ENCODE measurements at regions not wholly inside any gene's neighbourhood (a gene's known extent, or its start where the extent isn't known, plus 50 kb on each side); places are given as distances from the start of the nearest gene placed in this dataset.

DNA sequence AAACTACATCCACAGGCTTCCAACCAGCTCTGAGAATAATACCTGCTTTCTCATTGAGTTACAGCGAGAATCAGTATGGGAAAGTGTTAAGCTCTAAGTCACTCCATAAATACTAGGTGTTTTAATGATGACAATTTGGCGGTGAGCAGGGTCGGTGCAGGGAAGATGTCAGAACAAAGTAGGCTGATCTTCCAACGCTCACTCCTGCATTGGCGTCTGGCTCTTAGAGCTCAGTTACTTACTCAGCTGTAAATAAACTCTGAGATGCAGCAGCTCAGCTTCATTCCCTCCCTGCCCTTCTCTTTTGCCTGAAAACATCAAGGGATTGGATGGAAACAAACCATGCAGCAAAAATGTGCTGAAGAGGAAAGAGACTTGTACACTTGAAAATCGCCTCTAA lies 102.5 kb upstream of the SPACA1 start:
- TF ChIP-seq, protein P1, sequence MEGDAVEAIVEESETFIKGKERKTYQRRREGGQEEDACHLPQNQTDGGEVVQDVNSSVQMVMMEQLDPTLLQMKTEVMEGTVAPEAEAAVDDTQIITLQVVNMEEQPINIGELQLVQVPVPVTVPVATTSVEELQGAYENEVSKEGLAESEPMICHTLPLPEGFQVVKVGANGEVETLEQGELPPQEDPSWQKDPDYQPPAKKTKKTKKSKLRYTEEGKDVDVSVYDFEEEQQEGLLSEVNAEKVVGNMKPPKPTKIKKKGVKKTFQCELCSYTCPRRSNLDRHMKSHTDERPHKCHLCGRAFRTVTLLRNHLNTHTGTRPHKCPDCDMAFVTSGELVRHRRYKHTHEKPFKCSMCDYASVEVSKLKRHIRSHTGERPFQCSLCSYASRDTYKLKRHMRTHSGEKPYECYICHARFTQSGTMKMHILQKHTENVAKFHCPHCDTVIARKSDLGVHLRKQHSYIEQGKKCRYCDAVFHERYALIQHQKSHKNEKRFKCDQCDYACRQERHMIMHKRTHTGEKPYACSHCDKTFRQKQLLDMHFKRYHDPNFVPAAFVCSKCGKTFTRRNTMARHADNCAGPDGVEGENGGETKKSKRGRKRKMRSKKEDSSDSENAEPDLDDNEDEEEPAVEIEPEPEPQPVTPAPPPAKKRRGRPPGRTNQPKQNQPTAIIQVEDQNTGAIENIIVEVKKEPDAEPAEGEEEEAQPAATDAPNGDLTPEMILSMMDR (IDR thresholded peaks at IDR 0.05; ENCODE audit: insufficient read depth, low read length, severe bottlenecking), result no peak
- no peaks in the 10 kb centered on the region for H3K27me3 ChIP-seq (ENCODE audit: control insufficient read depth, insufficient read depth, low read length)
- peak; percentile 85 for FAIRE-seq
- H3K4me3 ChIP-seq (ENCODE audit: low read depth, low read length), result no peak overlapping the region
- no peaks in the 10 kb centered on the region for H3K36me3 ChIP-seq (ENCODE audit: control insufficient read depth, insufficient read depth, low read length)
- DNase-seq (ENCODE audit: low read depth), result peak; percentile 35

DNA sequence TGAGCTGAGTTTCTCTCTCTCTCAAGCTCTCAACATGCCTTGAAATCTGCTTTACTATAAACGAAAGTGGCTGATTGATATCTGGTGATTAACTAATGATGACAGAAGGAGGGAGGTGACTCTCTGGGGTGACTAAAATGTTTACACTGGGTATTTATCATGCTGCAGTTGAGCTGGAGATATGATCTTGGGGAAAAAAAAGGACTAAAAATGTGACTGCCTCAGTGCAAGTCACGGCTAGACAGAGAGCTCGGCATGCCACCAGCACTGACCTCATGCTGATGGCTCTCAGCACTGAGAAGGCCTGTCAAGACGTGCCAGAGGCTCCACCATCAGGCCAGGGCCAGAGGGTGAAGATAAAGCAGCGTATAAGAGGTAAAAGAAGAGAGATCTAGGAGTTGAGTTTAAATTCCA lies 103.1 kb upstream of the SPACA1 start:
- Histone ChIP-seq H3K27me3 (ENCODE audit: control insufficient read depth, insufficient read depth, low read length) (no peaks in the 10 kb centered on the region), H3K36me3 (ENCODE audit: control insufficient read depth, insufficient read depth, low read length) (no peaks in the 10 kb centered on the region), H3K4me3 (ENCODE audit: low read depth, low read length) (no peak overlapping the region)
- FAIRE-seq, result peak; percentile 100
- TF ChIP-seq, protein P1 (IDR thresholded peaks at IDR 0.05; ENCODE audit: insufficient read depth, low read length, severe bottlenecking), result peak; percentile 25
- DNase-seq (ENCODE audit: low read depth), result peak; percentile 100

DNA sequence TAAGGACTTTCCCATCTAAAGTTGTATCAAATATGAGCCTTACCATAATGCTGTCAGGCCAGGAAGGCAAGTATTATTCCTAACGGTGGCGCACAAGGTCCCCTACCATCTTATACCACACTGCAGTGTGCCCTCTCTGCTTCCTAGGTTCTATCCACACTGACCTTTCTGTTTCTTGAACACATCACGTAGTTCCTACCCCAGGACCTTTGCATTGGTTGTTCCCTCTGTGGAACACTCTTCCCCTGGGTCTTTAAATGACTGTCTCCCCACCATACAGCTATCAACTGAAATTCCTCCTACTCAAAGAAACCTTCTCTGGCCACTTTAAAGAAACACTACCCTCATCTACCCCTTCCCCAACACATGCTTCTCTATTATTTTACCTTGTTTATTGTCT lies 104.5 kb upstream of the SPACA1 start:
- H3K4me3 ChIP-seq (ENCODE audit: low read depth, low read length), result no peak overlapping the region
- H3K27me3 ChIP-seq (ENCODE audit: control insufficient read depth, insufficient read depth, low read length), result no peaks in the 10 kb centered on the region
- DNase-seq (ENCODE audit: low read depth) (no peak), FAIRE-seq (no peak)
- TF ChIP-seq, protein P1 (IDR thresholded peaks at IDR 0.05; ENCODE audit: insufficient read depth, low read length, severe bottlenecking), result no peak
- no peaks in the 10 kb centered on the region for H3K36me3 ChIP-seq (ENCODE audit: control insufficient read depth, insufficient read depth, low read length)

DNA sequence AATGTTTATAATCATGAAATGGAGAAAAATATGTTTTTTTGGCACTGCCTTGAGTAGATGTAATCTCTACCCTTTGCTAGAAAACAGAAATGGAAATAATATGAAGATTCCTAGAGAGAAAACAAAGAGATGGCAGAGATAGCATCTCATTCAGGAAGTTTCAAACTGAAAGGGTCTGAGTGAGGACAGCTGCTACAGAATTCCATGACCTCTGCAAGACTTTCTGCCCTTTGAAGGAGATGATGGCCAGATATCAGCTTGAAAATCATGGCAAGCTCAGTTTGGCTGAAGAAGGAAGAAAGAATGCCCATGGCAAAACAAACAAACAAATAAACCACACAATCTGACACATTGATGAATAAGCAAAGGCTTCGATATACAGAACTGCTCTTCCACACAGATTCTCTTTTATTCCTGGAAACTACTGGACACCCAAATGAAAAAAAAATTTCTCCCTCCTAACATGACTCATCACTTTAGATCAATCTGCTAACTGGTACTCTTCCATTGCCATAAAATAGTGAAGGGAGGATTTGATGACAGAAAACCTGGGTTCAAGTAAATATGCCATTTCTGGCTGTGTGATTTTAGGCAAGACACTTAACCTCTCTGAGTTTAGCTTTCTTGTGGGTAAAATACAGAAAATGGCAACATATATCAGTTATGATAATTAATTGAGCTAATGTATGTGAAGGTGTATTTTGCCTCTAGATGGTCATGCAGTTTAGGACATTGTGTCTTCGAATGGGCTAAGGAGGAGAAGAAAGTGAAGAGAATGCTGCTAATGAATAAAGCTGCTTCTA lies 105.9 kb upstream of the SPACA1 start:
- DNase-seq (ENCODE audit: low read depth), result peak; percentile 53
- no peaks in the 10 kb centered on the region for H3K36me3 ChIP-seq (ENCODE audit: control insufficient read depth, insufficient read depth, low read length)
- TF ChIP-seq, protein P1 (IDR thresholded peaks at IDR 0.05; ENCODE audit: insufficient read depth, low read length, severe bottlenecking), result no peak
- no peaks in the 10 kb centered on the region for H3K27me3 ChIP-seq (ENCODE audit: control insufficient read depth, insufficient read depth, low read length)
- H3K4me3 ChIP-seq (ENCODE audit: low read depth, low read length), result no peak overlapping the region
- FAIRE-seq, result no peak

DNA sequence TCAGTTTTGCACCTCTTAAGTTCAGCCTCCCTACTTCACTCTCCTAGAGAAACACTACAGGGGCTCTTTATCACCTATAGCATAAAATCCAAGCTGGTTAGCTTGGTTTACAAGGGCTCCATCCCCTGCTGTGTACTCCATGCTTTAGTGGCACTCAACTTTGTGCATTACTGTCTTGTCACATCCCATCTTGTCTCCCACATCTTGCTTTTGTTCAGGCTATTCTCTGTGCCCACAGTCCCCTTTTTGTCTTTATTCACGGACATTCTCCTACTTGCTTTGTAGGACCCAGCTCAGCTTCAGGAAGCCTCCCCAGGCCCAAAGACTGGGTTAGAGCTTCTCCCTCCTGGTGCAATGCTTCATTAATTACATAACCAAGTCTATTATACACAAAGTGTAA lies 107.9 kb upstream of the SPACA1 start:
- DNase-seq (ENCODE audit: low read depth) (no peak), FAIRE-seq (no peak)
- Histone ChIP-seq H3K4me3 (ENCODE audit: low read depth, low read length) (no peak overlapping the region), H3K27me3 (ENCODE audit: control insufficient read depth, insufficient read depth, low read length) (no peaks in the 10 kb centered on the region), H3K36me3 (ENCODE audit: control insufficient read depth, insufficient read depth, low read length) (no peaks in the 10 kb centered on the region)
- TF ChIP-seq, protein P1 (IDR thresholded peaks at IDR 0.05; ENCODE audit: insufficient read depth, low read length, severe bottlenecking), result no peak

DNA sequence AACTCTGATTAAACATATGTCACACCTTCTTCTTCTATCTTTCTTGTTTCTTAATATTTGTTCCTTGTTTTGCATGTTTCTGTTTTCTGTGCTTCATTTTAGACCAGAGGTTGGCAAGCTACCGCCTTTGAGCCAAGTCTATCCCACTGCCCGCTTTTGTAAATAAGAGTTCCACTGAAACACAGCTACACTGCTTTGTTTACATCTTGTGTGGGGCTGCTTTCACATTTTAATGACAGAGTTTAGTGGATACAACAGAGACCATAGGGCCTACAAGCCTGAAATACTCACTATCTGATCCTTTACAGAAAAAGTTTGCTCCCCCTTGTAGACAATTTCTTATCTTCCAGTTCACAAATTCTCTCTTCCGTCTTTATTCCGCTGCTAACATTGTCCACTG lies 109.4 kb upstream of the SPACA1 start:
- FAIRE-seq, result no peak
- no peaks in the 10 kb centered on the region for H3K36me3 ChIP-seq (ENCODE audit: control insufficient read depth, insufficient read depth, low read length)
- TF ChIP-seq, protein P1 (IDR thresholded peaks at IDR 0.05; ENCODE audit: insufficient read depth, low read length, severe bottlenecking), result no peak

More for the DNA sequence above, 109.4 kb upstream of the SPACA1 start:
- no peak for DNase-seq (ENCODE audit: low read depth)
- no peak overlapping the region for H3K4me3 ChIP-seq (ENCODE audit: low read depth, low read length)
- H3K27me3 ChIP-seq (ENCODE audit: control insufficient read depth, insufficient read depth, low read length), result no peaks in the 10 kb centered on the region

Data from bronchial epithelial cell (primary cell).